SU-DHL-6 (cell line): ENCODE measurements at regions not wholly inside any gene's neighbourhood (a gene's known extent, or its start where the extent isn't known, plus 50 kb on each side); places are given as distances from the start of the nearest gene placed in this dataset.

Experiments
- EZH2phosphoT487 ChIP-seq: fragments of 200-600 bp; sonication (generic), shearing (Covaris generic); conservative IDR thresholded peaks from 2 replicates; pipeline ENCODE4 v1.6.1; 2018; ENCODE audit warnings: mild to moderate bottlenecking, antibody characterized with exemption, low read length, moderate library complexity, mixed read lengths
- TF ChIP-seq, protein P1 (sequence below): fragments of 200-600 bp; sonication (generic); IDR thresholded peaks from one replicate; pipeline ENCODE4 v1.5.1; 2017; ENCODE audit warnings: antibody characterized with exemption, mild to moderate bottlenecking, low read length, moderate library complexity; ENCODE audit not compliant: insufficient read depth, poor library complexity, severe bottlenecking

DNA sequence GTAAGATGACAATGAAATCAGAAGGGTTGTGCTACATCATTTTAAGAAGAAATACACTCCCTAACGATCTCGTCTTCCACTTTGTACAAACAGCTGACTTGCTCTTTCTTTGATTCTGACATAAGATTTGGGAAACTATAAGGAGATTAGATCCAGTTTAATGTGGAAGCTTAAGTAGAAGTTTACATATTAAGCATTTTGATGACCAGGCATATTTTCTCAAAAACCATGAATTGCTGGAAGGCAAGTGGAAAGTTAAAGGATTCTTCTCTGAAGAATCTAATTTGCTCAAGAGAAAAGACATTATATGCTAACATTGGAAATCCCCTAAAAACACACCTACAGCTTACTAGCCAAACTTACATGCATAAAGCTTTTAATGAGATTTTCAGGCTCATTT, 531.9 kb upstream of the PTPRD start:
- TF ChIP-seq, protein P1, sequence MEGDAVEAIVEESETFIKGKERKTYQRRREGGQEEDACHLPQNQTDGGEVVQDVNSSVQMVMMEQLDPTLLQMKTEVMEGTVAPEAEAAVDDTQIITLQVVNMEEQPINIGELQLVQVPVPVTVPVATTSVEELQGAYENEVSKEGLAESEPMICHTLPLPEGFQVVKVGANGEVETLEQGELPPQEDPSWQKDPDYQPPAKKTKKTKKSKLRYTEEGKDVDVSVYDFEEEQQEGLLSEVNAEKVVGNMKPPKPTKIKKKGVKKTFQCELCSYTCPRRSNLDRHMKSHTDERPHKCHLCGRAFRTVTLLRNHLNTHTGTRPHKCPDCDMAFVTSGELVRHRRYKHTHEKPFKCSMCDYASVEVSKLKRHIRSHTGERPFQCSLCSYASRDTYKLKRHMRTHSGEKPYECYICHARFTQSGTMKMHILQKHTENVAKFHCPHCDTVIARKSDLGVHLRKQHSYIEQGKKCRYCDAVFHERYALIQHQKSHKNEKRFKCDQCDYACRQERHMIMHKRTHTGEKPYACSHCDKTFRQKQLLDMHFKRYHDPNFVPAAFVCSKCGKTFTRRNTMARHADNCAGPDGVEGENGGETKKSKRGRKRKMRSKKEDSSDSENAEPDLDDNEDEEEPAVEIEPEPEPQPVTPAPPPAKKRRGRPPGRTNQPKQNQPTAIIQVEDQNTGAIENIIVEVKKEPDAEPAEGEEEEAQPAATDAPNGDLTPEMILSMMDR, result no peak
- TF ChIP-seq EZH2phosphoT487, result no peak
